SKM-1 treated with dmso at 0.1 percent for 144 hours (cell line): ENCODE measurements at regions not wholly inside any gene's neighbourhood (a gene's known extent, or its start where the extent isn't known, plus 50 kb on each side); places are given as distances from the start of the nearest gene placed in this dataset.
"Not testable (repeated sequence)": the region's sequence is repeated elsewhere in the genome, so short reads cannot be mapped to it uniquely, and the experiment has no call there.

ENCODE experiments used
- DNase-seq: peaks from one replicate; lab custom pipeline; 2025; ENCODE audit not compliant: unreplicated experiment; lab: John Stamatoyannopoulos, UW

DNA sequence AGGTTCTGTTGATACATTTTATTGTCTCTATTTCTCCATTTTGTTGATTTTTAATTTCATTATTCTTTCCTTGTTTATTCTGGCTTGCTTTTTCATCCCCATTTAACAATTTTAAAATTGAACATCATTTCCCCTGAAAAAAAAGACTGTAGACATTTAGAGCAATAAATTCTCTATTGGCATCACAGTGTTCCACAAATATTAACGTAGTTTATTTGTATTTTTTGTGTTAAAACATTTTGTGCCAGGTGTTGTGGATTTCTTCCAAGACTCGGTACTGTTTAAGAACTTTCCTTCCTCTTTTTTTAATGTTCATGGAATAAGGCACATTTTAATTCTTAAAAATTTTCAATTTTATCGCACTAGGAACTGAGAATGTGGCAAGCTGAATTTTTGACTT lies 156.1 kb upstream of the NPY start:
- DNase-seq: no peak

DNA sequence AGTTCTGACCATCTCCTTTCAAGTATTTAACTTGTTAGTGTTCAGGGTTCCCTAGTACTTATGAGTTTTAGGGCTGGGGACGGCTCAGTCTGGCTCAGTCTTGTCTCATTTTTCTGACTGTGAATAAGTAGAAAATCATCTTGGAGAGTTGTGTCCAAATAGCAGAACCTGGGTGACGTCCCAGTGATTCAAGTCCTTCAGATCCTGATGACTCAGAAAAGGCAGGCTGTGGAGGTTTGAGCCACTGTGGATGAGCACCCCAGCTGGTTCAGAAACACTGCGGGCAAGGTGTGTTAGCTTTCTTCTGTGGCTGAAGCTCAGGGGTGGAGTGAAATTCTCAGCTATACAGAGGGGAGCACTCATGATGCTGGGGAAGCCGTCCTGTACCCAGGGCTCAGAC lies 154.4 kb upstream of the NPY start:
- no peak for DNase-seq

DNA sequence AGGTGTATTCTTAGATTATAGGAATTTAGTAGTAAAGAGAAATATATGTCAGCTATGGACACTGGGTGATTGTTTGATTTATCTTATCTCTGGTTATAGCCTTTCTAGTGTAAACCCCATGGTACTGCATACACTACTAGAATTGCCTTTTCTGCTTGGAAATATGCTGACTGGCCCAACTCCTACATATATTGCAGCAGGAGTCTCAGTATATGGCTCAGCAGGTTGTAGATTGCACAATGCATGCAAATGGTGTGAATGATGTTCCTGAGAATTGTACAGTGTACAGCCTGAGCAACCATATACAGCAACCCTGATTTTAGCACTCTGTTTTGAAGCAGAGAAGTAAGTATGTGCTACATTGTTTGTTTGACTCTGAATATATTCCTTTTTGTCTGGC lies 153.4 kb upstream of the NPY start:
- no peak for DNase-seq

DNA sequence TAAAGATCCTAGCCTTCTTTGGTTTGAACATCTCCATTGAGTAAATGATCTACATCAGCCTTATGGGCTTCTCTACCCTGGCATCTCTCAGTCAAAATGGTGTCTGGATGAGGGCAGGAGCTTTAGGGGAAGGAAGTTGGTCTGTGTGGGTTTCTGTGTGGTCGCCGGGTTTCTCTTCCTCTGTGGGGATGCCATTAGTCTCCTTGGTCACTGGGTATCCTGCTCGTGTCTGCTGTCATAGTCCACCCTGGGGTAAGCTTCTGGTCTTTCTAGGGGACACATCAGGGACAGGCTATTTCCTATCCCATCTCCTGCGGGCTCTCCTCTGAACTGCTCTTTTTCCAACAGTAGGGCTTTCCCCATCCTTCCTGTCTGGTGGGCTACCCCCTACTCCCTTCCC lies 150.3 kb upstream of the NPY start:
- peak; percentile 17 for DNase-seq

DNA sequence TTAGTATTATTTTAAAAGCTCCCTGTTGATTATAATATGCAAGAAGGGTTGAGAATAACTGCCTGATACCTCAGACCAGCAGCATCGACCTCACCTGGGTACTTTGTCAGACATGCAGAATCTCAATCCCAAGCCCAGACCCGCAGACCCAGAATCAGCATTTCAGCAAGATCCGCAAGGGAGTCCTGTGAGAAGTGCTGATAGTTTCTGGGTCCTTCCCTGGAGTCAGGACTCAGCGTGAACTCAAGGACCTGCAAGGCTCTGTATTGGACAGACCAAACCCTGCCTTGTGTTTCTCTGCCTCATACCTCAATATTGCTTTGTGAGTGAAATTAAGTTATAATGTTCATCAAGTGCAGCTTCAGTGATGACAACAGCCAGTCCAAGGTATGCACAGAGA lies 149.5 kb upstream of the NPY start:
- no peak for DNase-seq

DNA sequence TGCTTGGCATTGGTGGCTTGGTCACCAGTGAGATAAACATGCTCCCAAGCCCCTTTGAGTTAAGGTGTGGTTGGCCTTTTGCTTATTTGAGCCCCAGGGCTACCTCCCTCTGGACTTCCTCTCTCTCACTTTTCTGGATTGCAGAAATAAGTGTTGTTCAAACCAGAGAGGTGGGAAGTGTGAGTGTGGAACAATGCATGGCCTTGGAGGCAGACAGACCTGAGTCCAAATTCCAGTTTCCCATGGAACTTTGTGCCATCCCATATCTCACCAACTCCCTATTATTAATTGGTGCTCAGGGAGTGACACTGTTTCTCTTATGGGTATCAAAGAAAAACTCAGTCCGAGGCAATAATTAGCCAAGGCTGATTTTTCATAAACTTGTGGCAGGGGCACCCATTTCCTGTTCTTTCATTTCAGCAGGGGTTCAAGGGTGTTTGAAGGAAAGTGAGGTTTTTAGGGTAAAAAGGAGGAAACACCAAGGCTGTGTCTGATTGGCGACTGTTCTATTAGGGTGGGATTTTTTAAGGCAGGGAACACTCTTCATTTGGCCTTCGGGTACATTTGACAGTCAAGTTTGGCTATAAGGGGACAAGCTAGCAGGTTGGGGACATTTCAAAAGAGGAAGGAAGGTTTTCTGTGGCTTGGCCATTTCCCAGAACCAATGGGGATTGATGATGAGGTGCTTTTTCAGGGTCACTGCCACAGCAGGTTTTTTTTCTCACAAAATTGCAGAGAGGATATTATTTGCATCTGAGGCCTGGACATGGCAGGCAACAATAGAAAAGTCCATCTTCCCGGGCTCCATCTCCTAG lies 148.8 kb upstream of the NPY start:
- peak; percentile 8 for DNase-seq

DNA sequence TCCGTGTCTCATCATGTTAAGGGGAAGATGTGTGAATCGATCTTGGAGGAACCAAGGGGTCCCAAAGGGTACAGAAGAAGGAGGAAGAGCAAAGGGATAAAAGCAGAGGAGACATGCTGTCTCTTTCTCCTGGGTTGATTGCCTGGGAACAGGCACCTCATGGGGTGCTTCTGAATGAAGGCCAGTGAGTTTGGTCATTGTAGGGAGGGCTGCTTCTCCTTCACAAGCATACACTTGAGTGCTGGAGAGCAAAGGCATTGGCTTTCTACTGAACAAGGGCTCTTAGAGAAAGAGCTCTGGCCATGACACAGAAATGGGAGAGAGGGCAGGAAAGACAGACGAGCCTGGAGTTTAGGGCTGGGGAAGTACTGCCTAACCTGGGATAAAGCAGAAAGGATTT lies 146.7 kb upstream of the NPY start:
- no peak for DNase-seq

DNA sequence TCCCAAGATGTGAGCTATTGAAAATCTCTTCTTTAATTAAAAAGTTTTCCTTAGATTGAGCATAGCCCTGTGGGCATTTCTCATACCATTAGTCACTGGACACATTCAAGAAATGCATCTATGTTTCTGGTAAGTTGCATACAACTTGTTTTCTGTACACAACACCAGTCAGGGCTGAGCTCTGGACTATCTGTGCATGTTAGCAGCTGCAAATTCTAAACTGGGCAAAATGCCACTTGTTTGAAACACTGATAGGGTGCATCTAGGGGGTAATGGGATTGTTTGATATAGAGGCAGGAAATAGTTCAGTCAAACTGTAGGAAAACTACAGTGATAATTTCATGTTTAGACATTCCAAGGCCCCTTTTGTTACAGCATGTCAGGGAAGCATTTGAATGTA lies 145.6 kb upstream of the NPY start:
- DNase-seq: no peak

DNA sequence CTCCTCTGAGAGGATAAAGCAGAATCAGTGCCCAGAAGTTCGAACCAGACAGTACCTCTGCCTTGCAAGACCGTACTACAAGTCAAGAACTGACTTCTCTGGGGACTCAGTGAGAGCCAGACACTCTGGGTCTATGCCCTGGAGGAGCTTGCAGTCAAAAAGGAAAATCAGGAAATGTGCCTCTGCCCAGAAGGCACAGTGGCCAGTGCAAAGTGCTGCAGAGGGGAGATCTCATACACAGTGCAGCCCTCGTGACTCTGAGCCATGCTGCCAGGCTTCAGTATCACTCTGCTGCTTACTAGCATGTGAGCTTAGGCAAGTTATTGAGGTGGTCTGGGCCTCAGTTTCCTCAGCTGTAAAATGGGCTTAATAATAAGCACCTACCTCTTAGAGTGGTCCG lies 144.0 kb upstream of the NPY start:
- no peak for DNase-seq

DNA sequence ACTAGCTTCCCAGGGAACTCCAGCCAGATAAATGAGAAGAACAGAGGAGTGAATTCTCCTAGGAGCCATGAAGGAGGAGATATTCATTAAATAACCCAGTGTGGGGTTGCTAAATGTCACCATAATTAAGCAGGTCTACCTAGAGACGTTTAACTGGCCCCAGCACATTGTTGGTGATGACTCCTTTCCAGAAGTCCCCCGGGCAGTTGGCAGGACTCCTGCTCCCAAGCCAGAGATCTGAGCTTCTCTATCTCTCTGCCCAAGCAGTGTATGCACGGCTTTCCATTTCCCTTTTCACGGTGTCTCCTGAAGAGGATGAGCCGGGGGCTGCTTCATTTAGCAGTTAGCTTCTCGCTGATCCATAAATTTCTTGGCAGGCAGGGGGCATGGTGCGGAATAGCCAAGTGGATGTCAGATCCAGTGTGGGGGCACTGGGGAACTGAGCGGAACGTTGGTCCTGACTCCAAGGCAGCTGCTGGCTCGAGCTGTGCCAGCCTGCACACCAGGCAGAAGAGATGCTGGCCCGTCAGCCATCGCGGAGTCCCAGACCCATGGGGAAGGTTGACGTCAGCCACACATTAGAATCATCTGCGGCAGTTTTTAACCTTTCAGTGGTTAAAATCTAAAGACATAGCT lies 142.0 kb upstream of the NPY start:
- DNase-seq: no peak

DNA sequence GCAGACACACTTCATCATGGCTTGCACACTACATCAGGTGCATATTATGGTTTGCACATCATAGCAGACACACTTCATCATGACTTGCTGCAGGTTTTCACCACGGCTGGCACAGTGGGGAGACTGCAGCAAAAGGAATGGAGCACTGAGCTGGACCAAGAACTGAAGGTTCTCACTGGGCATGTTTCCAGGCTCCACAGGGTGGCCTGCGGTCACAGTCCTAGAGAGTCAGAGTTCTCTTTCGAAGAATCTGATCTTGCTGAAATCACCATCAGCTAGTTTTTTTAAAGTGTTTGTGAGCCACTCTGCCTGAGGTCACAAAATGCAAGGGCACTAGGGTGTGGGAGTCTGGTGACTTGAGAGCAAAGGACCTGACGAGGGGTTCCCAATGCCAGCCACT lies 140.4 kb upstream of the NPY start:
- DNase-seq: no peak

DNA sequence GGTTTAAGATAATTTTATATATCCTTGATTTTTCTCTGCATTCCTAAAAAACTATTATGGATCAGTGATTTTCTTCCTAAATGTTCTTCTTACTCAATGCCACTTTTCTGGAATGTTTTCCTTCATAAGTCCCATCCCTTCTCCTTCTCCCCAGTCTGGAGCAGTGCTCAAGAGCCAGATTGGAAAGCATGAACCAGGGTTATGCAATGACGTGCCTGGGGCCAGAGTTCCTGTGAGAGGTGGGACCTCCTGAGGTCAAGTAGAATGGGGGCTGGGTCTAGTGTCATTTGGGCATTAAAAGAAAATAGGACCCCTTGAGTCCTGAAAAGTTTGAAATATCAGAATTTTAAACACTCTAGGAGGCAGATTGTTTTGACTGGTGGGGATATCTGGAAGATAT lies 132.0 kb upstream of the NPY start:
- no peak for DNase-seq

DNA sequence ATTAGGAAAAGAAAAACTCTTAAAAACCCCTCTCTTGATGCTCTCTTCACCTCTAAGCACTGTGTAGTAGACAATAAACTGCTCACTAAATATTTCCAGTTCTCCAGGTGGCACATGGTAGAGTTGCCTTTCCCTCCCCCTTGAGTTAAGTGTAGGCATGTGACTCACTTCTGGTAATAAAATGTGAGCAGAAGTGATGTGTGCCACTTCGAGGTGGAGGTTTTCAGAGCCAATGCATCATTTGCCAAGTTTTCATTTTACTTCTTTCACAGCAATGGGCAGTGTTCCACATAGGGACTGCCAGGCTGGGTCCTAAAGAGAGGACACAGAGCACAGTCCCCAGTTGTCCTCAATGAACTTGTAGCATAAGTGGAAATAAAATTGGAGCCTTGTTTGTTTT lies 131.6 kb upstream of the NPY start:
- no peak for DNase-seq

DNA sequence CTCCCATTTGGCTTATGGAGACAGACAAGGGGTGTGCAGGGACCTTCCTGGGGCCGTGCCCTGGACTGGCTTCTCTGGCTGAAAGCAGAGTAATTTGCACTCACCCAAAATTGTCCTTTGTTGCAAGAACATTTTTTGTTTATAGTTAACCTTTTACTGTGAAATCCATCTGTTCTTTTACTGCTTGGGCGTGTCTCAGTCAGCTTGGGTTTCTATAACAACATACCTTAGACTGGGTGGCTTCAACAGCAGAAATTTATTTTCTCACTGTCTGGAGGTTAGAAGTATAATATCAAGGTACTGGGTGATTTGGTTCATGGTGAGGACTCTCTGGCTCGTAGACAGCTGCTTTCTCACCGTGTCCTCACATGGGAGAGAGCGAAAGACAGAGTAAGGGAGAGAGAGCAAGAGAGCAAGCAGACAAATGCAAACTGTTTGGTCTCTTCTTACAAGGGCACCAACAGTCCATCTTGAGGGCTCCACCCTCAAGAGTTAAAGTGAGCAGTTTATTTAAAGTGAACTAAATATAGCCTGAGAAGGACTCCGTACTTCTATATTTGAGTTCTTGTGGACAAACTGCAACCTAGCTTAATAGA lies 131.0 kb upstream of the NPY start:
- DNase-seq: no peak

DNA sequence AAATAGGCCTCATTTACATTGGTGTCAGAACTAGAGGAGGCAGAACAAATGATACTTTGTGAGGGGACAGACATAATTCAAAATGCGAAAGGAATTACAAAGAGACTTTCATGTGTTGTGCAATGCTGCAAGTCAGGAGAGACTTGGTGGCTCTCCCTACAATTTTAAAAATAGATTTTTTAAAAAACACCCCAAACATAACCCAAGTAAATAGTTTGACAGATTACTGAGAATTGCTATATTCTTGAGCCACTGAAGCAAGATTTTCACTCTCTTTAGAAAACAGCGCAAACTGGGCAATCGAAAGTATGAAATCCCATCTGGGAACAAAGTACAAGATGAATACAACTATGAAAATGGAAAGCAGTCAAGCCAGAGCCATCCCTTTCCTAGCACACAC lies 126.3 kb upstream of the NPY start:
- DNase-seq: no peak

DNA sequence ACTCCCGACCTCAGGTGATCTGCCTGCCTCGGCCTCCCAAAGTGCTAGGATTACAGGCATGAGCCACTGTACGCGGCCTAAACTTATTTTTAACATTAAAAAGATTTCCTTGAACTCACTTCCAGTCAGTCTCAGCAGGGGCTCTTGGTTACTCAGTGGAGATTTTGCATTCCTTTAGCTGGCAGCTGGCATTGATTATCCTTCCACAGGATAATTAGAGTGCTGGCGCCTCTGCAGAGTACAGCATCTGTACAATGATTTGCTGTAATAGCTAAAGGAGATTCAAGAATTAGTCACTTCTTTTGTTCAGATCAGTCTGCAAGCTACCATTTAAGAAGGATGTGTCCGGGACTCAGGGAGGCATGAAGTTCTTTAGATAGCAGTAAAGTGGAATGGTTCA lies 125.0 kb upstream of the NPY start:
- no peak for DNase-seq

DNA sequence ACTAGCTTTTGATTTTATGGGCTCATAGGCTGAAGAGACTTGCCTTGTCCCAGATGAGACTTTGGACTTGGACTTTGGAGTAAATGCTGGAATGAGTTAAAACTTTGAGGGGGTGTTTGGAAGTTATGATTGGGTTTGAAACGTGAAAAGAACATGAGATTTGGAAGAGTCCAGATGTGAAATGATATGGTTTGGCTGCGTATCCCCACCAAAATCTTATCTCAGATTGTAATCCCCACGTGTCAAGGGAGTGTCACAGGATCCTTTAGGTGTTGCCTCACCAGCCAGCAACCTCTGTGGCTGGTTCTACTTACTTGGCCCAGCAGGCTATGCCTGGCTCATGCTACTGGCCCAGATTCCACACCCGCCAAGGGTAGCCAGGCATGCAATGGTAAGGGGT lies 119.6 kb upstream of the NPY start:
- DNase-seq: no peak

DNA sequence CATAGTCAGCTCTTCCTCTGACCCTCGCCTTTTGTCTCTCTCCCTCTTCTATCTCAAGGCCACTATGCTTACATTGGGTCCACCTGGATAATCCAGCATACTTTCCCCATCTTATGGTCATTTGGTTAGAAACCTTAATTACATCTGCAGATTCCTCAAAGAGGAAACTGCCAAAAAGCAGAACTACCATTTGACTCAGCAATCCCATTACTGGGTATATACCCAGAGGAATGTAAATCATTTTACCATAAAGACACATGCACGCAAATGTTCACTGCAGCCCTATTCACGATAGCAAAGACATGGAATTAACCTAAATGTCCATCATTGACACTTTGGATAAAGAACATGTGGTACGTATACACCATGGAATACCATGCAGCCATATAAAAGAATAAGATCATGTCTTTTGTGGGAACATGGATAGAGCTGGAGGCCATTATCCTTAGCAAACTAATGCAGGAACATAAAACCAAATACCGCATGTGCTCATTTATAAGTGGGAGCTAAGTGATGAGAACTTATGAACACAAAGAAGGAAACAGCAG lies 114.8 kb upstream of the NPY start:
- peak; percentile 31 for DNase-seq

DNA sequence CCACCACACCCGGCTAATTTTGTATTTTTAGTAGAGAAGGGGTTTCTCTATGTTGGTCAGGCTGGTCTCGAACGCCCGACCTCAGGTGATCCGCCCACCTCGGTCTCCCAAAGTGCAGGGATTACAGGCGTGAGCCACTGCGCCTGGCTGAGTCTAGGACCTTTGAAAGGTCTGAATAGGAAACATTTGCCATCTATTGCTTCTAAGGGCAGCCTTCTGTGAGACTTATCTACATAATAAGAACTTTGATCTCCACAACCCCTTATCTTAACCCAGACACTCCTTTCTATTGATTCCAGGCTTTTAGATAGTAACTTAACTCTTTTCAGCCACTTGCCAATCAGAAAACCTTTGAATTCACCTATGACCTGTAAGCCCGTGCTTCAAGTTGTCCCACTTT lies 112.0 kb upstream of the NPY start:
- DNase-seq: not testable (repeated sequence)

DNA sequence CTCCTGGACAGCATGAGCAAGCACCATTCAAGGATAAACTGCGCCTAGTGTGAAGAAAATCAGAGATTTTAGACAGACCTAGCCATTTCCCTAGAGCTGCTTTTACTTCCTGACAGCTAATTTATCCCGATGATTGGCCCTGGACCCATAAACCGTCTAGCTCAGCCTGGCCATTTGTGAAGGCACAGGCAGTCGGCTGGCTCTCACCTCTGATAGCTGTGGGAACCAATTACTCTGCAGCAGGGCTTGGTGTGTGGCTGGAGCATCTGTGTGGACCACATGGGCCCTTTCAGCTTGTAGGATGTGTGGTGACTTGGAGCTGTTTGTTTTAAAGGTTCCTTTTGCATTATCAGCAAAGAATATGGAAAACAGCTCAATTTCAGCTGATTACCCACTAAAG lies 111.1 kb upstream of the NPY start:
- DNase-seq: no peak

DNA sequence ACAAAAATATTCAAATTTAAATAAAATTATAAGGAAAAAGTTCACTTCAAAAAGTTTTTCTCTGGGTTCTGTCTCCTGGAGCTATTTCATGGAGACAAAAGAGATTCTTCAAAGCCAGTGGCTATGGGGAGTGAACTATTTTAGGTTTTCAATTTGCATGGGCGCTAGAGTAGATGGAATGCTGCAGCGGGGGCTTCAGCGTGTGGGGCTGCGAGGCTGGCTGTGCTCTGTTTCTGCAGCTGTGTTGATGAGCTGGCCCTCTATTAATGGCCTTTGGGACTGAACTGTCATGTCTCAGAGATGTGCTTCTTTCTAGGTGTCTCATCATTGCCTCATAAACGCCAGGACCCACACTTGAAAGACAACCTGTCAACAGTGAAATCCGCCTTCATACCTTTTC lies 108.4 kb upstream of the NPY start:
- no peak for DNase-seq

DNA sequence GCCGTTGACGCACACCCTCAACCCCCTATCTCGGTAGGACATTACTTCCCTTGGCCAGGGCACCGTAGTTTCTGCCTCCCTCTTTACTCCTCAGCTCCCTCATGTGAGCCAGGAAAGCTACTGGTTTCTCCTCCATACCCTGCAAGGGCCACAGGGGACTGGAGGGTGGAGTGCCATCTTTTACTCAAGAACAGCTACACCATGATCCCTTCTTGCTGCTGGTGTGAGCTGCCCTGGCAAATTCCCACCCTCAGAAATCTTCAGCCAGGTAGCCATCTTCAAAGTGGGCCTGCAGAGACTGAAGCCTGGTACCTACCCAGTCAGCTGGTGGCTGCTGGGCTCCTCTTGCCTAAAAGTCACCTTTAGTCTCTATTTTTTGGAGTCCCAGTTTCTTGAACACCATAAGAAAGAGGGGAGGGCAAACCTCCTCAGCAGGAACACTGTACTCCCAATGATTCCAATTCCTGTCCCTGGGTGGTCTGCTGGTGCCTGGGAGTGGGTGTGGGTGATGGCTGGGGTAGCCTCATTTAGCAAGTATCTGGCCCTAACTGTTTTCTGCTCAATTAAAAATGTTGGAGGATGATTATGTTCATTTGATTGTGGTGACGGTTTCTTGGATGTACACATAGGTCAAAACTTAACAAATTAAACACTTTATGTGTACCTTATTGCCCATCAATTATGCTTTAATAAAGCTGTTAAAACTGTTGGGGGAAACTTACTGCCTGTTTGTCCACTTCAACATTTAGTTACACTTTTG lies 105.0 kb upstream of the NPY start:
- no peak for DNase-seq
